ENCODE measurements at regions not wholly inside any gene's neighbourhood (a gene's known extent, or its start where the extent isn't known, plus 50 kb on each side); places are given as distances from the start of the nearest gene placed in this dataset.

GRCh38 chr6:134400941-134401340 lies 83.0 kb upstream of the SGK1 start:
- no peak for TF ChIP-seq CTCF (IDR thresholded peaks at IDR 0.05)

- no peak for TF ChIP-seq CTCF (IDR thresholded peaks at IDR 0.05)
Measured at GRCh38 chr6:134398453-134398852, 80.5 kb upstream of the SGK1 start.

GRCh38 chr6:134397676-134398075 lies 79.8 kb upstream of the SGK1 start:
- TF ChIP-seq CTCF (IDR thresholded peaks at IDR 0.05), result no peak

- TF ChIP-seq CTCF (IDR thresholded peaks at IDR 0.05), result no peak
Measured at GRCh38 chr6:134394905-134395304, 77.0 kb upstream of the SGK1 start.

- no peak for TF ChIP-seq CTCF (IDR thresholded peaks at IDR 0.05)
Measured at GRCh38 chr6:134394208-134394607, 76.3 kb upstream of the SGK1 start.

- TF ChIP-seq CTCF (IDR thresholded peaks at IDR 0.05), result no peak
Measured at GRCh38 chr6:134391205-134391604, 73.3 kb upstream of the SGK1 start.

GRCh38 chr6:134389658-134390057 lies 71.7 kb upstream of the SGK1 start:
- TF ChIP-seq CTCF (IDR thresholded peaks at IDR 0.05), result no peak

GRCh38 chr6:134389129-134389528 lies 71.2 kb upstream of the SGK1 start:
- no peak for TF ChIP-seq CTCF (IDR thresholded peaks at IDR 0.05)

Data from LNCAP (cell line).